ENCODE measurements at regions not wholly inside any gene's neighbourhood (a gene's known extent, or its start where the extent isn't known, plus 50 kb on each side); places are given as distances from the start of the nearest gene placed in this dataset.

GRCh38 chr4:58653251-58653650 lies 1543.1 kb upstream of the IGFBP7 start (continued):
- TF ChIP-seq JUNB (IDR thresholded peaks at IDR 0.05; ENCODE audit: unreplicated experiment) (no peak), ZNF114 (CRISPR knock-in tag; IDR thresholded peaks at IDR 0.05) (no peak), EZH2 (IDR thresholded peaks at IDR 0.05; ENCODE audit: low read depth, unreplicated experiment) (no peak), ZNF462 (CRISPR knock-in tag; IDR thresholded peaks at IDR 0.05) (no peak), CREB1 (CRISPR knock-in tag; IDR thresholded peaks at IDR 0.05; ENCODE audit: low read depth) (no peak), STAT1 (IDR thresholded peaks at IDR 0.05; ENCODE audit: unreplicated experiment) (no peak)

- no peaks in the 10 kb centered on the region for H3K27me3 ChIP-seq (ENCODE audit: insufficient read depth)
- no peaks in the 10 kb centered on the region for H3F3A ChIP-seq (replicated peaks; ENCODE audit: low read depth)
- H3K9me3 Mint-ChIP-seq = no peaks in the 10 kb centered on the region
- ATAC-seq (no peak), DNase-seq (ENCODE audit: low spot score) (no peak)
- no peak overlapping the region for H3K4me3 ChIP-seq
- H3K4me3 Mint-ChIP-seq = no peak overlapping the region
- H3K27me3 Mint-ChIP-seq (ENCODE audit: insufficient read depth, low read depth, poor library complexity) = no peaks in the 10 kb centered on the region
- H3K27ac ChIP-seq (ENCODE audit: low read depth) = no peak overlapping the region
- no peaks in the 10 kb centered on the region for H3K9me2 ChIP-seq (ENCODE audit: insufficient read depth)
- H3K4me1 Mint-ChIP-seq = no peaks in the 10 kb centered on the region
- H3K27ac Mint-ChIP-seq = no peak overlapping the region
- H3K4me2 ChIP-seq = no peak overlapping the region
- H3K79me2 ChIP-seq (replicated peaks; ENCODE audit: insufficient read depth) = no peaks in the 10 kb centered on the region
- H4K20me1 ChIP-seq (replicated peaks; ENCODE audit: insufficient read depth) = no peaks in the 10 kb centered on the region
- H3K4me1 ChIP-seq (ENCODE audit: insufficient read depth) = no peaks in the 10 kb centered on the region
- H2AFZ ChIP-seq = no peak overlapping the region
- H3K36me3 ChIP-seq (ENCODE audit: insufficient read depth) = no peaks in the 10 kb centered on the region
- H3K36me3 Mint-ChIP-seq (ENCODE audit: low read depth) = no peaks in the 10 kb centered on the region
- TF ChIP-seq, protein P1, sequence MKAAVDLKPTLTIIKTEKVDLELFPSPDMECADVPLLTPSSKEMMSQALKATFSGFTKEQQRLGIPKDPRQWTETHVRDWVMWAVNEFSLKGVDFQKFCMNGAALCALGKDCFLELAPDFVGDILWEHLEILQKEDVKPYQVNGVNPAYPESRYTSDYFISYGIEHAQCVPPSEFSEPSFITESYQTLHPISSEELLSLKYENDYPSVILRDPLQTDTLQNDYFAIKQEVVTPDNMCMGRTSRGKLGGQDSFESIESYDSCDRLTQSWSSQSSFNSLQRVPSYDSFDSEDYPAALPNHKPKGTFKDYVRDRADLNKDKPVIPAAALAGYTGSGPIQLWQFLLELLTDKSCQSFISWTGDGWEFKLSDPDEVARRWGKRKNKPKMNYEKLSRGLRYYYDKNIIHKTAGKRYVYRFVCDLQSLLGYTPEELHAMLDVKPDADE (IDR thresholded peaks at IDR 0.05) = no peak
- TF ChIP-seq ZNF331 (CRISPR knock-in tag; IDR thresholded peaks at IDR 0.05; ENCODE audit: low read depth) = no peak
- TF ChIP-seq, protein P2, sequence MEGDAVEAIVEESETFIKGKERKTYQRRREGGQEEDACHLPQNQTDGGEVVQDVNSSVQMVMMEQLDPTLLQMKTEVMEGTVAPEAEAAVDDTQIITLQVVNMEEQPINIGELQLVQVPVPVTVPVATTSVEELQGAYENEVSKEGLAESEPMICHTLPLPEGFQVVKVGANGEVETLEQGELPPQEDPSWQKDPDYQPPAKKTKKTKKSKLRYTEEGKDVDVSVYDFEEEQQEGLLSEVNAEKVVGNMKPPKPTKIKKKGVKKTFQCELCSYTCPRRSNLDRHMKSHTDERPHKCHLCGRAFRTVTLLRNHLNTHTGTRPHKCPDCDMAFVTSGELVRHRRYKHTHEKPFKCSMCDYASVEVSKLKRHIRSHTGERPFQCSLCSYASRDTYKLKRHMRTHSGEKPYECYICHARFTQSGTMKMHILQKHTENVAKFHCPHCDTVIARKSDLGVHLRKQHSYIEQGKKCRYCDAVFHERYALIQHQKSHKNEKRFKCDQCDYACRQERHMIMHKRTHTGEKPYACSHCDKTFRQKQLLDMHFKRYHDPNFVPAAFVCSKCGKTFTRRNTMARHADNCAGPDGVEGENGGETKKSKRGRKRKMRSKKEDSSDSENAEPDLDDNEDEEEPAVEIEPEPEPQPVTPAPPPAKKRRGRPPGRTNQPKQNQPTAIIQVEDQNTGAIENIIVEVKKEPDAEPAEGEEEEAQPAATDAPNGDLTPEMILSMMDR (conservative IDR thresholded peaks at IDR 0.05; ENCODE audit: low read depth in 2 of 2) = no peak
- no peak for TF ChIP-seq POLR2AphosphoS5 (IDR thresholded peaks at IDR 0.05; ENCODE audit: low read depth)
- TF ChIP-seq EZH2 (IDR thresholded peaks at IDR 0.05; ENCODE audit: low read depth, unreplicated experiment) = no peak
- no peak for TF ChIP-seq CREB1 (CRISPR knock-in tag; IDR thresholded peaks at IDR 0.05; ENCODE audit: low read depth)
- TF ChIP-seq EZH2phosphoT487 (IDR thresholded peaks at IDR 0.05; ENCODE audit: unreplicated experiment) = no peak
- TF ChIP-seq STAT1 (IDR thresholded peaks at IDR 0.05; ENCODE audit: unreplicated experiment) = no peak
Observed at GRCh38 chr4:58649226-58649625, 1539.0 kb upstream of the IGFBP7 start.

Data from GM23338 (cell line).